D721Med (cell line): ENCODE measurements at regions not wholly inside any gene's neighbourhood (a gene's known extent, or its start where the extent isn't known, plus 50 kb on each side); places are given as distances from the start of the nearest gene placed in this dataset.

Experiments
- DNase-seq: peaks from one replicate; pipeline ENCODE4 v3.0.0; 2011; ENCODE audit warnings: low spot score; ENCODE audit not compliant: insufficient read length
- FAIRE-seq: peaks from 2 replicates; lab custom pipeline; 2011; peaks lifted over from hg19 to GRCh38; lab: Jason Lieb, UNC
- TF ChIP-seq, protein P1 (sequence below): IDR thresholded peaks from 2 replicates; pipeline ENCODE4 v1.5.1; 2012; ENCODE audit warnings: mild to moderate bottlenecking, control low read depth; ENCODE audit not compliant: insufficient read depth; ENCODE audit errors: missing control alignments

DNA sequence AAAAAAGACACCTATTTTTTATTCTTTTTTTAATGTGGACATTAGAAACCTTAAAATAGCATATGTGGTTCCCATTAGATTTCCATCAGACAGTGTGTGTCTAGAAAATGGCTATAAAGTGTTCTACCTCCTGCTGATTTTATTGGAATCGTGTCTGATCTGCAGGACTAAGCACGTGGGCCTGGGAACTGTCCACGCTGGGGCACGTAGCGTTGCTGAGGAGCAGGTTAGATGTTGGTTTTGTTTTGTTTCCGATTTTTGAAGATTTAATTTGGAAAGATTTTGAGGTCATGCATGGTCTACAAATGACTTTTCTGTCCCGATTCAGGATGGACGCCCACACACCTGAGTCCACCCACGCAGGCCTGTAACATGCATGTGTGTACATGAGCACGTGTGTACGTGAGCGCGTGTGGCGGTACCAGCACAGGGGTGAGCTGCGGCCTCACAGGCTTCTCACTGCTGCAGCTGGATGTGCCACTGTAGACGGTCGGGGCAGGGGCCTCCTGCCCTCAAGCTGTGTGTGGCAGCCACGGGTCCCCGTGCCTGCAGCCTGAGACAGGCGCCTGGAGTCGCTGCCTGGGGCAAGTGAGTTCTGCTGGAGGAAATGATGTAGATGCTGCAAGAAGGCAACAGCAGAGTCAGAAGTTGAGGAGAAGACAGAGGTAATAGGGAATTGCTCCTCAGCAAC, 99.7 kb upstream of the CTDP1 start:
- FAIRE-seq (no peak), DNase-seq (no peak)
- TF ChIP-seq, protein P1, sequence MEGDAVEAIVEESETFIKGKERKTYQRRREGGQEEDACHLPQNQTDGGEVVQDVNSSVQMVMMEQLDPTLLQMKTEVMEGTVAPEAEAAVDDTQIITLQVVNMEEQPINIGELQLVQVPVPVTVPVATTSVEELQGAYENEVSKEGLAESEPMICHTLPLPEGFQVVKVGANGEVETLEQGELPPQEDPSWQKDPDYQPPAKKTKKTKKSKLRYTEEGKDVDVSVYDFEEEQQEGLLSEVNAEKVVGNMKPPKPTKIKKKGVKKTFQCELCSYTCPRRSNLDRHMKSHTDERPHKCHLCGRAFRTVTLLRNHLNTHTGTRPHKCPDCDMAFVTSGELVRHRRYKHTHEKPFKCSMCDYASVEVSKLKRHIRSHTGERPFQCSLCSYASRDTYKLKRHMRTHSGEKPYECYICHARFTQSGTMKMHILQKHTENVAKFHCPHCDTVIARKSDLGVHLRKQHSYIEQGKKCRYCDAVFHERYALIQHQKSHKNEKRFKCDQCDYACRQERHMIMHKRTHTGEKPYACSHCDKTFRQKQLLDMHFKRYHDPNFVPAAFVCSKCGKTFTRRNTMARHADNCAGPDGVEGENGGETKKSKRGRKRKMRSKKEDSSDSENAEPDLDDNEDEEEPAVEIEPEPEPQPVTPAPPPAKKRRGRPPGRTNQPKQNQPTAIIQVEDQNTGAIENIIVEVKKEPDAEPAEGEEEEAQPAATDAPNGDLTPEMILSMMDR = no peak

DNA sequence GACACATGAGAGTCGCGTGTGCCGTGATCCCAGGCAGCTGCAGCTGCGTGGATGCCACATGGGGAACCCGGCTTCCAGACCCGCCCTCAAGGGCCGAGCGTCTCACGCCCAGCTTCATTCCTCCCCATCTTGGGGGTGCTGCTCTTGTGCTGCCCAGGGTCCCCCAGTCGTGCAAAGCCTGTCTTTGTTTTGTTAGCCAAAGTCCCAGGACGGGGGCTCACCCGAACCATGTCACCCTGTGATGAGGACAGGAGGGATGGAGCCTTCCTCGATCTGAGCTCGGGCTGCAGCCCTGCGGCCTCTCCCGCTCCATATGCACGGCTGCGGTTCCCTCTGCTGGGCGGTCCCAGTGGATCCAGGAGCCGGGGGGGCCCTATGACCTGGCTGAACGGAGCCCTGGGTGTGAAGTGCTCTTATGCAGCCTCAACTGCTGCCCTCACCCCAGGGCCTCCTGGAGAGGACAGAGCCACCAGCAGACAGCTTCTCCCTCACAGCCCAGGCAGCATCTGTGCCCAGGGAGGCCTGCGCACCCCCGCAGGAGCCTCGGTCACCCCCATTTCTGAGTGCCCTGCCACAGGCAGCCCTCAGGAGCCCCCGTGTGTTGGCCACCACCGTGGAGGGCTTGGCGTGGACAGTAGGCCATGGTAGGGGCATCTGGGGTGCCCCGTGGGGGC, 99.0 kb upstream of the CTDP1 start:
- DNase-seq = no peak
- FAIRE-seq = no peak
- TF ChIP-seq, protein P1 = no peak

GRCh38 chr18:79581406-79581805, 98.2 kb upstream of the CTDP1 start:
- FAIRE-seq (no peak), DNase-seq (no peak)
- TF ChIP-seq, protein P1 = no peak

DNA sequence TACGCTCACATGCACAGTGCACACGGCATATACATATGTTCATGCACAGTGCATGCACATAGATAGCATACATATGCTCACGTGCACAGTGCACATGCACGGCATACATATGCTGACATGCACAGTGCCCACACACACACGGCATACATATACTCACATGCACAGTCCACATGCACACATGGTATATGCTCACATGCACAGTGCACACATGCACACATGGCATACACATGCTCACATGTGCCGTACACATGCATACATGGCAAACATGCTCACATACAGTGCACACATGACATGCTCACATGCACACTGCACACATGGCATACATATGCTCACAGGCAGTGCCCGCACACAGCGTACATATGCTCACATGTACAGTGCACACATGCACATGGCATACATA, 97.7 kb upstream of the CTDP1 start:
- TF ChIP-seq, protein P1 = no peak
- DNase-seq = no peak
- peak; percentile 16 for FAIRE-seq

GRCh38 chr18:79582978-79583377, 96.6 kb upstream of the CTDP1 start:
- FAIRE-seq = no peak
- TF ChIP-seq, protein P1 = no peak
- DNase-seq = no peak

- FAIRE-seq = no peak
- DNase-seq = no peak
- TF ChIP-seq, protein P1 = no peak
Measured at GRCh38 chr18:79583426-79583825, 96.2 kb upstream of the CTDP1 start.

DNA sequence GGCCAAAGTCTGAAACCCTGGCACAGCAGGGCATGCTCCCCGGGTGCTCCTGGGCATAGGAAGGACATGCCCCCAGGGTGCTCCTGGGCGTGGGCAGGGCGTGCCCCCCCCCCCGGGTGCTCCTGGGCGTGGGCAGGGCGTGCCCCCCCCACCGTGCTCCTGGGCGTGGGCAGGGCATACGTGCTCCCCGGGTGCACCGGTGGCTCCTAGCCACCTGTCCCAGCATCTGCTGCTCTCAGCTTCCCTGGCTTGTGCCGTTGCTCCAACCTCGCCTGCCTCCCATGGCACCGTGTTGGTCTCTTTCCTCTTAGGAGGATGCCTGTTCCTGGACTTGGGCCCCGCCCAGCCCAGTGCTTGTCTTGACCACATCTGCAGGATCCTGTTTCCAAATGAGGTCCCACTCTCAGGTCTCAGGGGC, 95.6 kb upstream of the CTDP1 start:
- no peak for DNase-seq
- TF ChIP-seq, protein P1 = no peak

More for the DNA sequence above, 95.6 kb upstream of the CTDP1 start:
- FAIRE-seq = no peak
